ENCODE measurements at regions not wholly inside any gene's neighbourhood (a gene's known extent, or its start where the extent isn't known, plus 50 kb on each side); places are given as distances from the start of the nearest gene placed in this dataset.

GRCh38 chr5:158051036-158051435, 192.1 kb upstream of the CLINT1 start:
- Mint-ChIP-seq H3K9me3 (ENCODE audit: unreplicated experiment) (no peaks in the 10 kb centered on the region), H3K36me3 (ENCODE audit: unreplicated experiment) (no peaks in the 10 kb centered on the region), H3K4me1 (ENCODE audit: unreplicated experiment) (no peaks in the 10 kb centered on the region), H3K27ac (ENCODE audit: unreplicated experiment) (no peak overlapping the region), H3K4me3 (ENCODE audit: unreplicated experiment) (no peak overlapping the region), H3K27me3 (ENCODE audit: unreplicated experiment) (peaks cover 48% of the 10 kb centered on the region)
- no peak for TF ChIP-seq CTCF (IDR thresholded peaks at IDR 0.05)
- DNase-seq (ENCODE audit: extremely low spot score, unreplicated experiment) = no peak

GRCh38 chr5:158050421-158050820, 191.5 kb upstream of the CLINT1 start:
- no peak for DNase-seq (ENCODE audit: extremely low spot score, unreplicated experiment)
- peaks cover 54% of the 10 kb centered on the region for H3K27me3 Mint-ChIP-seq (ENCODE audit: unreplicated experiment)

DNA sequence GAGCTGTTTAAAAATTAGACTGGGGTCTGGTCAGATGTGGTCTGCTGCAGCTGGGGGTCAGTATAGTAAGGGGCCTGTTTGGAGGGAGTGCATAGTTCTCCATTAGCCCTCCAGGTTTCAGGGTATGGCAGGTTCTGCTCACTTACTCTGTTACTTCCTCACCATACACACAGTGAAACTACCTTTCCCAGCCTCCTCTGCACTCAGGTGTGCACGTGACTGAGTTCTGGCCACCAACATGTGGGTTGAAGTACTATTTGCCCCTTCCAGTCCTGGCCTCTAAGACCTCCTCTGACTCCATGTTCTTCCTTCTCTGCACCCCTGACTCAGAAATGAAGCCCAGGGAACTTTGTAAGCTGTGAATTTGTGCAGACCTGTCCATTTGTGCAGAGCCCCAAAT, 190.5 kb upstream of the CLINT1 start:
- Mint-ChIP-seq H3K27me3 (ENCODE audit: unreplicated experiment) (peaks cover 46% of the 10 kb centered on the region), H3K4me1 (ENCODE audit: unreplicated experiment) (no peaks in the 10 kb centered on the region), H3K9me3 (ENCODE audit: unreplicated experiment) (no peaks in the 10 kb centered on the region), H3K4me3 (ENCODE audit: unreplicated experiment) (no peak overlapping the region), H3K27ac (ENCODE audit: unreplicated experiment) (no peak overlapping the region), H3K36me3 (ENCODE audit: unreplicated experiment) (no peaks in the 10 kb centered on the region)
- no peak for TF ChIP-seq CTCF (IDR thresholded peaks at IDR 0.05)
- no peak for DNase-seq (ENCODE audit: extremely low spot score, unreplicated experiment)

More at GRCh38 chr5:158050421-158050820, 191.5 kb upstream of the CLINT1 start:
- no peaks in the 10 kb centered on the region for H3K36me3 Mint-ChIP-seq (ENCODE audit: unreplicated experiment)
- H3K27ac Mint-ChIP-seq (ENCODE audit: unreplicated experiment) = no peak overlapping the region
- H3K9me3 Mint-ChIP-seq (ENCODE audit: unreplicated experiment) = no peaks in the 10 kb centered on the region
- no peaks in the 10 kb centered on the region for H3K4me1 Mint-ChIP-seq (ENCODE audit: unreplicated experiment)
- no peak overlapping the region for H3K4me3 Mint-ChIP-seq (ENCODE audit: unreplicated experiment)
- TF ChIP-seq CTCF (IDR thresholded peaks at IDR 0.05) = no peak

DNA sequence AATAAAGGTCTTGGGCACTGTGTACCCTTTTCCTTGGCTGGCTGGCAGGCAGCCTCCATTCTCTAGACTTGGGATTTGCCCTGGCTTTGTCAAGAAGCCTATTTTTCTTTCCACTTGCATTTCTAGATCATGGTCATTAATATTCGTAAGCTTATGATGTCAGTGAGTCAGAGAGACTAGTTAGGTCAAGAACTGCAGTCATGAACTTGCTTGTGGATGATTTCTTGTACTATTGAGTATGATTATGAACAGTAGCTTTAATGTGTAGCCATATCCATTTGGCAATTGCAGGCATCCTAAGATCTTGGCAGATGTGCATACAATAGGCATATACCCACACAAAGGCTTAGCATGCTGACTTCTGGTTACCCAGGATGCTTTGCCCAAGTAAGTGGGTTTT, 186.8 kb upstream of the CLINT1 start:
- no peak for TF ChIP-seq CTCF (IDR thresholded peaks at IDR 0.05)
- no peak overlapping the region for H3K4me3 Mint-ChIP-seq (ENCODE audit: unreplicated experiment)

DNA sequence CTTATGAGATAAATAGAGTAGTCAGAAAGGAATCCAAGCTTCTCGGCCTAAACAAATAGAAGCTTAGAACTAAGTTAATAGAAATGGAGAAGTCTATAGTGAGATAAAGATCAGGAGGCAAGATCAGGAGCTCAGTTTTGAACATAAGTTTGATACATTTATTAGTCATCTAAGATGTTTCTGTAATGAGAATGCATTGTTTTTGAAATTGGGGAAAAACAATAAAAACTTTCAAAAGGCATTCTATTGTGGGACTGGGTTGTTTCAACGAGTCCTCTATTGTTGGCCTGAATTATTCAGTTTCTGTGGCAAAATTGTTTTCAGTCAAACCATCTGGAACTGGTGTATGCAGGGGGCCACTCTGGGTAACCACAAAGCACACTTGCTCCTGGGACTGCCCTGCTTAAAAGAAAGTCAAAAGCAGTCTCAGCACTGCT, 181.0 kb upstream of the CLINT1 start:
- Mint-ChIP-seq H3K4me1 (ENCODE audit: unreplicated experiment) (no peaks in the 10 kb centered on the region), H3K27ac (ENCODE audit: unreplicated experiment) (no peak overlapping the region), H3K4me3 (ENCODE audit: unreplicated experiment) (no peak overlapping the region), H3K9me3 (ENCODE audit: unreplicated experiment) (peaks cover 2% of the 10 kb centered on the region), H3K27me3 (ENCODE audit: unreplicated experiment) (peaks cover 9% of the 10 kb centered on the region), H3K36me3 (ENCODE audit: unreplicated experiment) (peaks cover under 1% of the 10 kb centered on the region)
- DNase-seq (ENCODE audit: extremely low spot score, unreplicated experiment) = no peak
- TF ChIP-seq CTCF (IDR thresholded peaks at IDR 0.05) = no peak

More for the DNA sequence above, 186.8 kb upstream of the CLINT1 start:
- no peak overlapping the region for H3K27ac Mint-ChIP-seq (ENCODE audit: unreplicated experiment)
- H3K36me3 Mint-ChIP-seq (ENCODE audit: unreplicated experiment) = no peaks in the 10 kb centered on the region
- no peak for DNase-seq (ENCODE audit: extremely low spot score, unreplicated experiment)
- H3K27me3 Mint-ChIP-seq (ENCODE audit: unreplicated experiment) = peaks cover 46% of the 10 kb centered on the region
- H3K4me1 Mint-ChIP-seq (ENCODE audit: unreplicated experiment) = no peaks in the 10 kb centered on the region
- no peaks in the 10 kb centered on the region for H3K9me3 Mint-ChIP-seq (ENCODE audit: unreplicated experiment)
